Esophagus muscularis mucosa (tissue), 4 donors: ENCODE measurements at regions not wholly inside any gene's neighbourhood (a gene's known extent, or its start where the extent isn't known, plus 50 kb on each side); places are given as distances from the start of the nearest gene placed in this dataset.

Source experiments
- DNase-seq: peaks from one replicate; pipeline ENCODE4 v3.0.0-alpha.2; 2017; ENCODE audit errors: extremely low spot score
- H3K27ac ChIP-seq, 4 donors: fragments of 200-600 bp; sonication (generic); replicated peaks in 1 of 4; 1 replicate in 3 of 4; 2 replicates in 1 of 4; pipeline ENCODE4 v1.5.1; 2016 to 2019; ENCODE audit warnings: mild to moderate bottlenecking in 1 of 4
- H3K27me3 ChIP-seq, 4 donors: fragments of 200-600 bp; sonication (generic); one replicate each; pipeline versions ENCODE4 v1.5.1 to v1.6.0; 2016 to 2019
- H3K36me3 ChIP-seq, 4 donors: fragments of 200-600 bp; sonication (generic); one replicate each; pipeline ENCODE4 v1.5.1; 2016 to 2019
- H3K4me1 ChIP-seq, 4 donors: fragments of 200-600 bp; sonication (generic); one replicate each; pipeline ENCODE4 v1.5.1; 2016 to 2019
- H3K4me3 ChIP-seq, 4 donors: fragments of 200-600 bp; sonication (generic); 1 replicate in 2 of 4; 2 replicates in 2 of 4; pipeline ENCODE4 v1.5.1; 2016 to 2019; ENCODE audit warnings: mild to moderate bottlenecking in 4 of 4, moderate library complexity in 1 of 4
- H3K9me3 ChIP-seq, 4 donors: fragments of 200-600 bp; sonication (generic); 1 replicate in 3 of 4; 2 replicates in 1 of 4; pipeline ENCODE4 v1.5.1; 2016 to 2019
- EP300 ChIP-seq: sonication (generic); formaldehyde crosslinking; IDR thresholded peaks from one replicate; pipeline ENCODE4 v1.6.1; 2017; ENCODE audit warnings: antibody characterized with exemption
- POLR2A ChIP-seq: fragments of 450-650 bp; IDR thresholded peaks from one replicate; pipeline ENCODE4 v1.6.1; 2017; ENCODE audit warnings: antibody characterized with exemption, moderate library complexity, mild to moderate bottlenecking, low read depth
- POLR2AphosphoS5 ChIP-seq, 2 donors: sonication (generic); formaldehyde crosslinking; IDR thresholded peaks; one replicate each; pipeline ENCODE4 v1.6.1; 2017; ENCODE audit warnings: antibody characterized with exemption in 2 of 2
- WGBS: methylation state at CpG from one replicate; pipeline ENCODE4 v1.1.5; 2018; 5-methylcytosine and 5-hydroxymethylcytosine counted together
- intact Hi-C: fragments of 100-400 bp; cut with DNase I; formaldehyde crosslinking; loops from one replicate; pipeline ENCODE4 v1.15.1; 2023
- TF ChIP-seq, protein P1 (sequence below), 3 experiments: fragments of 200-600 bp in 2 of 3; fragments of 450-650 bp in 1 of 3; sonication (generic) in 2 of 3; IDR thresholded peaks; one replicate each; pipeline ENCODE4 v1.5.1; 2017 to 2019; ENCODE audit warnings: antibody characterized with exemption in 3 of 3, mild to moderate bottlenecking in 2 of 3, moderate library complexity in 1 of 3

DNA sequence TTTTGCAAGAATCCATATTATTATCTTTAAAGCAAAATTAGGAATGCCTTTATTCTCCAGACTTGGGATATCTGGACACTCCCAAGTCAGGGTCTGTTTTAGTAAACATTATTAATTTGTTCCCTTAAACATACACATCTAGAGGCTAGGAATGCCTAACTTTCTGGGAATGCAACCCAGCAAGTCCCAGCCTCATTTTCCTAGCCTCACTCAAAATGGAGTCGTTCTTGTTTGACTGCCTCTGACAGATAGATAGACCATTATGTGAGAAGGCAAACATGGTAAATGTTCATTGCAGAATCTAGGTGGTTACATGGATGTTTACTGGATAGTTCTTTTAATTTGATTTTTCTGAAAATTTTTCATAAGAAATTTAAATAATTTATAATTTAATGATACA, 54.7 kb upstream of the FOXN2 start:
- H3K27me3 ChIP-seq = no peaks in the 10 kb centered on the region
- no peak overlapping the region for H3K4me3 ChIP-seq
- H3K36me3 ChIP-seq = no peaks in the 10 kb centered on the region
- no peak for TF ChIP-seq POLR2A
- no peaks in the 10 kb centered on the region for H3K9me3 ChIP-seq
- no peaks in the 10 kb centered on the region for H3K4me1 ChIP-seq
- WGBS = 88% methylated on average over 1 of the region's 1 CpG
- intact Hi-C loops = no loop called here
- no peak for DNase-seq
- no peak overlapping the region for H3K27ac ChIP-seq

DNA sequence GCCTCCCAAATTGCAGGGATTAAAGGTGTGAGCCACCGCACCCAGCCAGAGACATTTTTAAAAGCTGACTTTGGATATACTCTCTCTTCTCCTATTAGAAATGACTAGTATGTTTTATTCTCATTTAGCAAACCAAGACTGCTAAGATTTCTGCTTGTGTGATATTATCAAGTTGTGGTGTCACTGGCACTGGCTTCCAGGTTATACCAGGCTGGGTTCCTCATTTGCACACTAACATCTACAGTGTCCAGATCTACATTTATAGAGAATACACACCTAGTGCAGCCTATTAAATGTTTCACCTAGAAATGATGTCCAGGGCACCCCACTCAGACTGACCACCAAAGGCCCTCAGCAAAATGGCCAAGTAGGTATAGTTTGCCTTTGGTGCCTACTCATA, 49.9 kb upstream of the FOXN2 start:
- Histone ChIP-seq H3K9me3 (no peaks in the 10 kb centered on the region), H3K27ac (no peak overlapping the region), H3K36me3 (no peaks in the 10 kb centered on the region), H3K27me3 (no peaks in the 10 kb centered on the region), H3K4me1 (no peaks in the 10 kb centered on the region), H3K4me3 (no peak overlapping the region)
- WGBS = 100% methylated on average over 1 of the region's 1 CpG
- TF ChIP-seq, protein P1, sequence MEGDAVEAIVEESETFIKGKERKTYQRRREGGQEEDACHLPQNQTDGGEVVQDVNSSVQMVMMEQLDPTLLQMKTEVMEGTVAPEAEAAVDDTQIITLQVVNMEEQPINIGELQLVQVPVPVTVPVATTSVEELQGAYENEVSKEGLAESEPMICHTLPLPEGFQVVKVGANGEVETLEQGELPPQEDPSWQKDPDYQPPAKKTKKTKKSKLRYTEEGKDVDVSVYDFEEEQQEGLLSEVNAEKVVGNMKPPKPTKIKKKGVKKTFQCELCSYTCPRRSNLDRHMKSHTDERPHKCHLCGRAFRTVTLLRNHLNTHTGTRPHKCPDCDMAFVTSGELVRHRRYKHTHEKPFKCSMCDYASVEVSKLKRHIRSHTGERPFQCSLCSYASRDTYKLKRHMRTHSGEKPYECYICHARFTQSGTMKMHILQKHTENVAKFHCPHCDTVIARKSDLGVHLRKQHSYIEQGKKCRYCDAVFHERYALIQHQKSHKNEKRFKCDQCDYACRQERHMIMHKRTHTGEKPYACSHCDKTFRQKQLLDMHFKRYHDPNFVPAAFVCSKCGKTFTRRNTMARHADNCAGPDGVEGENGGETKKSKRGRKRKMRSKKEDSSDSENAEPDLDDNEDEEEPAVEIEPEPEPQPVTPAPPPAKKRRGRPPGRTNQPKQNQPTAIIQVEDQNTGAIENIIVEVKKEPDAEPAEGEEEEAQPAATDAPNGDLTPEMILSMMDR (IDR thresholded peaks at IDR 0.05) = no peak
- TF ChIP-seq POLR2AphosphoS5 (IDR thresholded peaks at IDR 0.05) = no peak
- no peak for TF ChIP-seq EP300
- TF ChIP-seq POLR2A = no peak
- intact Hi-C loops = no loop called here
- DNase-seq = no peak
